Activated CD8-positive, alpha-beta memory T cell treated with anti-CD3 and anti-CD28 coated beads, Interleukin-2, amount 10 ng/mL, durations not matched to agents 7 days and 5 days (primary cell): ENCODE measurements at regions not wholly inside any gene's neighbourhood (a gene's known extent, or its start where the extent isn't known, plus 50 kb on each side); places are given as distances from the start of the nearest gene placed in this dataset.
"Not testable (repeated sequence)": the region's sequence is repeated elsewhere in the genome, so short reads cannot be mapped to it uniquely, and the experiment has no call there.

Source experiments
- ATAC-seq: fragments of 150-1000 bp; cut with Tn5 transposase; one replicate; pipeline ENCODE4 v1.10.0; 2021; ENCODE audit warnings: moderate library complexity
- CTCF ChIA-PET: fragments of 350-600 bp; sonication (Branson Sonifier 250); formaldehyde crosslinking; loops from one replicate; lab custom pipeline; 2021; ENCODE audit warnings: antibody characterized with exemption; lab: Charles Lee
- DNase-seq: peaks from one replicate; pipeline ENCODE4 v3.0.0-alpha.2; 2020
- H3K27ac Mint-ChIP-seq: one replicate; pipeline ENCODE4 v1.8.0; 2021; ENCODE audit warnings: mild to moderate bottlenecking, mixed read lengths
- H3K27me3 Mint-ChIP-seq: one replicate; pipeline ENCODE4 v1.8.0; 2021; ENCODE audit warnings: mixed read lengths
- H3K36me3 Mint-ChIP-seq: one replicate; pipeline ENCODE4 v1.8.0; 2021; ENCODE audit warnings: mild to moderate bottlenecking, mixed read lengths
- H3K4me1 Mint-ChIP-seq: one replicate; pipeline ENCODE4 v1.8.0; 2021; ENCODE audit warnings: mixed read lengths
- H3K4me3 Mint-ChIP-seq: one replicate; pipeline ENCODE4 v1.8.0; 2021; ENCODE audit warnings: mild to moderate bottlenecking, moderate library complexity, mixed read lengths
- H3K9me3 Mint-ChIP-seq: one replicate; pipeline ENCODE4 v1.8.0; 2022; ENCODE audit warnings: low read depth, mixed read lengths

GRCh38 chrX:45598861-45599260, 398.2 kb upstream of the DIPK2B start:
- ATAC-seq, result no peak
- Mint-ChIP-seq H3K27me3 (peaks cover 3% of the 10 kb centered on the region), H3K4me1 (no peaks in the 10 kb centered on the region), H3K4me3 (no peak overlapping the region), H3K27ac (no peak overlapping the region), H3K9me3 (no peaks in the 10 kb centered on the region), H3K36me3 (peaks cover 2% of the 10 kb centered on the region)
- CTCF ChIA-PET, result no interaction called here
- no peak for DNase-seq

- H3K4me1 Mint-ChIP-seq, result no peaks in the 10 kb centered on the region
- CTCF ChIA-PET, result no interaction called here
- peaks cover 3% of the 10 kb centered on the region for H3K27me3 Mint-ChIP-seq
- H3K36me3 Mint-ChIP-seq, result peaks cover 2% of the 10 kb centered on the region
- DNase-seq, result no peak
- no peaks in the 10 kb centered on the region for H3K9me3 Mint-ChIP-seq
- no peak for ATAC-seq
- H3K4me3 Mint-ChIP-seq, result no peak overlapping the region
- no peak overlapping the region for H3K27ac Mint-ChIP-seq
Measured at GRCh38 chrX:45596188-45596808, 395.6 kb upstream of the DIPK2B start.

DNA sequence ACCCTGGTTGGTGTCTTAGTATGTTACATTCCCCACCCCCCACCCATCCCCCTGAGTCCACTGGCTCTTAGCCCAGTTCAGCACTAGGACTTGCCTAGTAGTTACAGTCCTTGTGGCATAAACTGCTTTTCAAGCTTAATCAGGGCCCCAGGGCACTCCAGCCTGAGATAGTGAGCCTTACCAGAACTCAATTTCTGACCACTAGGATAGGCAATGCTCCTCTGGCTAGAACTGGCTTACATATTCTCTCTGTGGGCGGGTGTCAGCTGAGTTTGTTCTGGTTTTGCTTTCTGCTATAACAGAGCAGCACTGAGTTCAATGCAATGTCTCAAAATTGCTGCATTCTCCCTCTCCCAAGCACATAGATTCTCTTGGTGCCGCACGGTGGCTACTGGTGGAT, 391.4 kb upstream of the DIPK2B start:
- ATAC-seq (no peak), DNase-seq (no peak)
- Mint-ChIP-seq H3K27ac (no peak overlapping the region), H3K36me3 (peaks cover 2% of the 10 kb centered on the region), H3K4me1 (no peaks in the 10 kb centered on the region), H3K4me3 (no peak overlapping the region), H3K27me3 (peaks cover 3% of the 10 kb centered on the region), H3K9me3 (no peaks in the 10 kb centered on the region)
- CTCF ChIA-PET, result no interaction called here

DNA sequence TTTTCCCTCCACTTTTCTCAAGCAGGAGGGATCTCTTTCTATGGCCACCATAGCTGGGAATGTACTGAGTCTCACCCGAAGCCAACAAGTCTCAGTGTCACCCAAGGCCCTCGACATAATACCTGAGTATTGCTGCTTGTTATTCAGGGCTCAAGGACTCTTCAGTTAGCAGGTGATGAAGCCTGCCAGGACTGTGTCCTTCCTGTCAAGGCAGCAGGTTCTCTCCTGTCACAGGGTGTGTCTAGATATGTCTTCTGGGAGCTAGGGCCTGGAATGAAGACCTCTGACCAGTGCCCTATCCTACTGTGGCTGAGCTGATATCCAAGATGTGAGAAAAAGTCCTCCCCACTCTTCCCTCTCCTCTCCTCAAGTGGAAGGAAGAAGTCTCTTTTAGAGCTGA, 391.0 kb upstream of the DIPK2B start:
- peaks cover 3% of the 10 kb centered on the region for H3K27me3 Mint-ChIP-seq
- H3K27ac Mint-ChIP-seq, result no peak overlapping the region
- no peaks in the 10 kb centered on the region for H3K9me3 Mint-ChIP-seq
- H3K36me3 Mint-ChIP-seq, result peaks cover 2% of the 10 kb centered on the region
- no peak for DNase-seq
- no peaks in the 10 kb centered on the region for H3K4me1 Mint-ChIP-seq
- H3K4me3 Mint-ChIP-seq, result no peak overlapping the region
- no peak for ATAC-seq
- CTCF ChIA-PET, result no interaction called here

GRCh38 chrX:45584717-45585116, 384.0 kb upstream of the DIPK2B start:
- H3K27me3 Mint-ChIP-seq, result no peaks in the 10 kb centered on the region
- CTCF ChIA-PET, result no interaction called here
- peaks cover under 1% of the 10 kb centered on the region for H3K36me3 Mint-ChIP-seq
- H3K4me1 Mint-ChIP-seq, result no peaks in the 10 kb centered on the region
- peaks cover 11% of the 10 kb centered on the region for H3K9me3 Mint-ChIP-seq
- H3K27ac Mint-ChIP-seq, result no peak overlapping the region
- DNase-seq (no peak), ATAC-seq (no peak)
- no peak overlapping the region for H3K4me3 Mint-ChIP-seq

DNA sequence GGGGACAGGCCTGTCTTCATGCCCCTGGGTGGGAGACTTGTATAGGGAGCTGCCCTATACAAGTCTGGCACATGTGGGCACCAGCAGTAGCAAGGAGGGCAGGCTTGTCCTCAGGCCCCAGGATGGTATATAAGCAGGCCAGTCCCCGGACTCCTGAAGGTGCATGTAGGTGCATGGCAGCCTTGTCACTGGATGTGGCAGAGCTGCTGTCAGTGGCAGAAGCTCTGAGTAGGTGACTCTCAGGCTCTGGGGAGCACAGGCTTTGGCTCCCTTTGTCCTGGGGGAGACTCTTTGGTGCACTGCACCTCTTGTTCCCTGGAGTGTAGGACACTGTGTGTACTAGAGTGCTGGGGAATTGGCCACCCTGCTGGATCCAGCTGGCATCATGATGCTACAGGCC, 376.7 kb upstream of the DIPK2B start:
- CTCF ChIA-PET, result no interaction called here
- Mint-ChIP-seq H3K9me3 (peaks cover 15% of the 10 kb centered on the region), H3K36me3 (peaks cover 2% of the 10 kb centered on the region), H3K27me3 (no peaks in the 10 kb centered on the region), H3K4me1 (no peaks in the 10 kb centered on the region), H3K27ac (no peak overlapping the region), H3K4me3 (no peak overlapping the region)
- DNase-seq, result no peak
- ATAC-seq, result no peak

- H3K4me1 Mint-ChIP-seq, result no peaks in the 10 kb centered on the region
- H3K4me3 Mint-ChIP-seq, result no peak overlapping the region
- no peak for ATAC-seq
- CTCF ChIA-PET, result interaction anchor here (0.6 kb wide), 1 partner anchor 908 kb away, joined by 5 read pairs; no protein-coding TSS in a partner anchor
- H3K36me3 Mint-ChIP-seq, result no peaks in the 10 kb centered on the region
- no peaks in the 10 kb centered on the region for H3K9me3 Mint-ChIP-seq
- no peak for DNase-seq
- H3K27me3 Mint-ChIP-seq, result no peaks in the 10 kb centered on the region
- no peak overlapping the region for H3K27ac Mint-ChIP-seq
Measured at GRCh38 chrX:45571453-45571852, 370.8 kb upstream of the DIPK2B start.

DNA sequence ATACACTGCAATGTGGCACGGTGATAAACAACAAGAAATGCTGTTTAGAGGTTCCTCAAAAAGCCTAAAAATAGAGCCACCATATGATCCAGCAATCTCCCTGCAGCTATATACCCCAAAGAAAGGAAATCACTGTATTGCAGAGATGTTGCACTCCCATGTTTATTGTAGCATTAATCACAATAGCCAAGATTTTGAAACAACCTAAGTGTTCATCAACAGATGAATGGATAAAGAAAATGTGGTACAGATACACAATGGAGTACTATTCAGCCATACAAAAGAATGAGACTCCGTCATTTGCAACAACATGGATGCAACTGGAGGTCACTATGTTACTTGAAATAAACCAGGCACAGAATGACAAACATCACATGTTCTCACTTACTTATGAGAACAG, 365.8 kb upstream of the DIPK2B start:
- H3K36me3 Mint-ChIP-seq, result no peaks in the 10 kb centered on the region
- no peaks in the 10 kb centered on the region for H3K9me3 Mint-ChIP-seq
- no peak for ATAC-seq
- no peaks in the 10 kb centered on the region for H3K4me1 Mint-ChIP-seq
- no peaks in the 10 kb centered on the region for H3K27me3 Mint-ChIP-seq
- DNase-seq, result no peak
- CTCF ChIA-PET, result no interaction called here
- H3K4me3 Mint-ChIP-seq, result no peak overlapping the region
- H3K27ac Mint-ChIP-seq, result no peak overlapping the region

- CTCF ChIA-PET, result no interaction called here
- H3K4me3 Mint-ChIP-seq, result no peak overlapping the region
- peaks cover 4% of the 10 kb centered on the region for H3K9me3 Mint-ChIP-seq
- peaks cover 3% of the 10 kb centered on the region for H3K27me3 Mint-ChIP-seq
- H3K4me1 Mint-ChIP-seq, result no peaks in the 10 kb centered on the region
- H3K27ac Mint-ChIP-seq, result no peak overlapping the region
- DNase-seq (no peak), ATAC-seq (no peak)
- H3K36me3 Mint-ChIP-seq, result peaks cover 1% of the 10 kb centered on the region
Measured at GRCh38 chrX:45557387-45557786, 356.7 kb upstream of the DIPK2B start.

- DNase-seq, result no peak
- no peaks in the 10 kb centered on the region for H3K36me3 Mint-ChIP-seq
- no peak for ATAC-seq
- CTCF ChIA-PET, result no interaction called here
- no peaks in the 10 kb centered on the region for H3K4me1 Mint-ChIP-seq
- H3K27ac Mint-ChIP-seq, result no peak overlapping the region
- H3K4me3 Mint-ChIP-seq, result no peak overlapping the region
- H3K27me3 Mint-ChIP-seq, result peaks cover 8% of the 10 kb centered on the region
- H3K9me3 Mint-ChIP-seq, result no peaks in the 10 kb centered on the region
Measured at GRCh38 chrX:45554736-45555135, 354.1 kb upstream of the DIPK2B start.

DNA sequence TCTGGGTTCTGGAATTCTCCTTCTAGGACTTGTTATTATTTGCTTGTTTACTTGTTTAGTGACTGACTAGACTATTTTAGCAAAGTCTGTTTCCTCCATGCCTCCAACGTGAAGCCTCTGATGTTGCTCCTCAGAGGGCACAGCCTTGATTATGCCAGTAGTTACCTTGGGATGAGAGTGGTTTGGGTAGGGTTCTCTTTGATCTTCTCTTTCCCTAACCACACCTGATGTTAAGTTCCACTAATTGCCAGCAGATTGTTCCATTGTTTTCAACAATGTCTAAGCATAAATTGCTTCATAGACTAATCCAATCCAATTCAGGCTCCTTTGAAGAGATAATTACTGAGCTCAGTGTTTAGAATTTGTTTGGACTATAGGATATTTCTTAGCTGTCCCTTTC, 352.7 kb upstream of the DIPK2B start:
- no peak overlapping the region for H3K27ac Mint-ChIP-seq
- CTCF ChIA-PET, result no interaction called here
- DNase-seq, result no peak
- H3K27me3 Mint-ChIP-seq, result peaks cover 8% of the 10 kb centered on the region
- H3K36me3 Mint-ChIP-seq, result no peaks in the 10 kb centered on the region
- no peaks in the 10 kb centered on the region for H3K4me1 Mint-ChIP-seq
- no peaks in the 10 kb centered on the region for H3K9me3 Mint-ChIP-seq
- no peak overlapping the region for H3K4me3 Mint-ChIP-seq
- no peak for ATAC-seq

- not testable (repeated sequence) for H3K9me3 Mint-ChIP-seq, H3K27ac Mint-ChIP-seq
Measured at GRCh38 chrX:45546697-45547096, 346.0 kb upstream of the DIPK2B start.

DNA sequence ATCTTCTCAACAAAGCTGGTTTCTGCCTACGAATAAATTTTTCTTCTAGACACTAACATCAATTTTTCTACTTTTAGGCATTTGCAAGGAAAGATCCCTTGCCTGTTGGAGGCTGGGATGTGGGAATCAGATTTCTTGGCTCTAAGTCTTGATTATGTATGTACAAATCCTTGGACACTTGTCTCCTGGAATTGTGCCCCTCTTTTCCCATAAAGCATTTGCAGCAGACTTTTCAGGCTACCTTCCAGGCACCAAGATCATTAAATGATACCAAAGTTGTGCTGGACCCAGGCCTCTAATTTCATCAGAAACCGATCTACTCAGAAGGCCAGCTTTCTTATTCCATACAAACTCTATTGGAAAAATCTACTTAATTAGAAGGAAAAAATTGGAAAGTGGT, 339.5 kb upstream of the DIPK2B start:
- no peak for ATAC-seq
- peaks cover 2% of the 10 kb centered on the region for H3K36me3 Mint-ChIP-seq
- DNase-seq, result no peak
- peaks cover 21% of the 10 kb centered on the region for H3K27me3 Mint-ChIP-seq
- no peak overlapping the region for H3K4me3 Mint-ChIP-seq
- H3K4me1 Mint-ChIP-seq, result no peaks in the 10 kb centered on the region
- no peak overlapping the region for H3K27ac Mint-ChIP-seq
- no peaks in the 10 kb centered on the region for H3K9me3 Mint-ChIP-seq
- CTCF ChIA-PET, result no interaction called here

More at GRCh38 chrX:45546697-45547096, 346.0 kb upstream of the DIPK2B start:
- H3K36me3 Mint-ChIP-seq, ATAC-seq, CTCF ChIA-PET, DNase-seq, H3K4me3 Mint-ChIP-seq, H3K27me3 Mint-ChIP-seq, H3K4me1 Mint-ChIP-seq: not testable (repeated sequence)

- DNase-seq, result no peak
- Mint-ChIP-seq H3K27ac (no peak overlapping the region), H3K4me1 (no peaks in the 10 kb centered on the region), H3K9me3 (no peaks in the 10 kb centered on the region), H3K27me3 (peaks cover 21% of the 10 kb centered on the region), H3K4me3 (no peak overlapping the region), H3K36me3 (peaks cover 3% of the 10 kb centered on the region)
- CTCF ChIA-PET, result no interaction called here
- no peak for ATAC-seq
Measured at GRCh38 chrX:45537936-45538335, 337.3 kb upstream of the DIPK2B start.

GRCh38 chrX:45527834-45528233, 327.2 kb upstream of the DIPK2B start:
- no peak overlapping the region for H3K4me3 Mint-ChIP-seq
- H3K9me3 Mint-ChIP-seq, result no peaks in the 10 kb centered on the region
- ATAC-seq (no peak), DNase-seq (no peak)
- no peak overlapping the region for H3K27ac Mint-ChIP-seq
- CTCF ChIA-PET, result interaction anchor here (0.8 kb wide), 1 partner anchor 13 kb away, joined by 3 read pairs; no protein-coding TSS in a partner anchor
- H3K27me3 Mint-ChIP-seq, result no peaks in the 10 kb centered on the region
- H3K36me3 Mint-ChIP-seq, result no peaks in the 10 kb centered on the region
- no peaks in the 10 kb centered on the region for H3K4me1 Mint-ChIP-seq
